Activated naive CD8-positive, alpha-beta T cell treated with anti-CD3 and anti-CD28 coated beads, Interleukin-2, amount 10 ng/mL, durations not matched to agents 7 days and 5 days (primary cell): ENCODE measurements at regions not wholly inside any gene's neighbourhood (a gene's known extent, or its start where the extent isn't known, plus 50 kb on each side); places are given as distances from the start of the nearest gene placed in this dataset.

Source experiments
- ATAC-seq: fragments of 150-1000 bp; cut with Tn5 transposase; one replicate; pipeline ENCODE4 v1.10.0; 2021; ENCODE audit warnings: low read depth, moderate library complexity
- POLR2A ChIA-PET: fragments of 350-600 bp; sonication (Branson Sonifier 250); formaldehyde crosslinking; loops from one replicate; lab custom pipeline; 2021; ENCODE audit warnings: antibody characterized with exemption; lab: Charles Lee
- DNase-seq: peaks from one replicate; pipeline ENCODE4 v3.0.0; 2021
- H3K27ac Mint-ChIP-seq: one replicate; pipeline ENCODE4 v1.8.0; 2022; ENCODE audit warnings: mild to moderate bottlenecking, mixed read lengths
- H3K27me3 Mint-ChIP-seq: one replicate; pipeline ENCODE4 v1.8.0; 2022; ENCODE audit warnings: mild to moderate bottlenecking, moderate library complexity, mixed read lengths
- H3K36me3 Mint-ChIP-seq: one replicate; pipeline ENCODE4 v1.8.0; 2021; ENCODE audit warnings: mild to moderate bottlenecking, mixed read lengths
- H3K4me1 Mint-ChIP-seq: one replicate; pipeline ENCODE4 v1.8.0; 2021; ENCODE audit warnings: mixed read lengths
- H3K4me3 Mint-ChIP-seq: one replicate; pipeline ENCODE4 v1.8.0; 2022; ENCODE audit warnings: mild to moderate bottlenecking, moderate library complexity, mixed read lengths
- H3K9me3 Mint-ChIP-seq: one replicate; pipeline ENCODE4 v1.8.0; 2021; ENCODE audit warnings: mixed read lengths

GRCh38 chr7:18341756-18342155, 153.8 kb upstream of the HDAC9 start:
- Mint-ChIP-seq H3K36me3 (no peaks in the 10 kb centered on the region), H3K9me3 (no peaks in the 10 kb centered on the region), H3K4me1 (no peaks in the 10 kb centered on the region), H3K4me3 (no peak overlapping the region), H3K27ac (no peak overlapping the region), H3K27me3 (peaks cover 3% of the 10 kb centered on the region)
- no peak for DNase-seq
- POLR2A ChIA-PET, result no interaction called here
- ATAC-seq, result no peak

- no peak for DNase-seq
- Mint-ChIP-seq H3K27me3 (peaks cover 3% of the 10 kb centered on the region), H3K27ac (no peak overlapping the region), H3K36me3 (no peaks in the 10 kb centered on the region), H3K9me3 (no peaks in the 10 kb centered on the region), H3K4me1 (no peaks in the 10 kb centered on the region), H3K4me3 (no peak overlapping the region)
- ATAC-seq, result no peak
- POLR2A ChIA-PET, result no interaction called here
These were observed 152.5 kb upstream of the HDAC9 start for GRCh38 chr7:18343047-18343446.

- peaks cover 3% of the 10 kb centered on the region for H3K27me3 Mint-ChIP-seq
- H3K27ac Mint-ChIP-seq, result no peak overlapping the region
- H3K4me3 Mint-ChIP-seq, result no peak overlapping the region
- ATAC-seq, result no peak
- no peak for DNase-seq
- POLR2A ChIA-PET, result no interaction called here
- no peaks in the 10 kb centered on the region for H3K9me3 Mint-ChIP-seq
- no peaks in the 10 kb centered on the region for H3K36me3 Mint-ChIP-seq
- no peaks in the 10 kb centered on the region for H3K4me1 Mint-ChIP-seq
These were observed 151.0 kb upstream of the HDAC9 start for GRCh38 chr7:18344536-18344935.

DNA sequence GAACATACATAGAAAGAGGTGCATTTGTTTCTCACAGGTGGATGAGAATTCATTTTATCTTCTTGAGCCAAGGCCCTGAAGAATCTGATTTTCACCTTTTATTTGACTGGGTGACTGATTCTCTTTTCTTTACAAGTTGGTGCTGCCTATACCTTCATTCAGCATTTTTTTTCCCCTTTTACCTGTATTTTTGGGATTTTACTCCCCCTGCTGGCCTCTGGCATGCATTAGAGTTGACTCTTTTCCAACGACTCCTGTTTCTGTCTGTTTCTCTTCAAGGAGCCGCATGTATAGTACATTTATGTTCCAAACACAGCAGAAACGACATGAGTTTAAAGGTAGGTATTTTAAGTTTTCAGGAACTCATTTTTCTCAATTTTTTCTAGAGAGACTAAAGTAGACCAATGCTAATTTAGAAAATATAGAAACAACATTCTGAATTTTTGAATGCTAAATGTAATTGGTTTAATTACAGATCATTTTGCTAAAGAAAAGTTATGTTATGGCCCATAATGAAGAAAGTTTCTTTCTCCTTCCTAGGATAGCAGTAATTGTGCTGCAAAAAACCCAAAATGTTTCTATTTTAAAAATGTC, 149.8 kb upstream of the HDAC9 start:
- DNase-seq (no peak), ATAC-seq (no peak)
- Mint-ChIP-seq H3K27me3 (peaks cover 3% of the 10 kb centered on the region), H3K4me1 (no peaks in the 10 kb centered on the region), H3K27ac (no peak overlapping the region), H3K4me3 (no peak overlapping the region), H3K9me3 (no peaks in the 10 kb centered on the region), H3K36me3 (no peaks in the 10 kb centered on the region)
- POLR2A ChIA-PET, result no interaction called here

DNA sequence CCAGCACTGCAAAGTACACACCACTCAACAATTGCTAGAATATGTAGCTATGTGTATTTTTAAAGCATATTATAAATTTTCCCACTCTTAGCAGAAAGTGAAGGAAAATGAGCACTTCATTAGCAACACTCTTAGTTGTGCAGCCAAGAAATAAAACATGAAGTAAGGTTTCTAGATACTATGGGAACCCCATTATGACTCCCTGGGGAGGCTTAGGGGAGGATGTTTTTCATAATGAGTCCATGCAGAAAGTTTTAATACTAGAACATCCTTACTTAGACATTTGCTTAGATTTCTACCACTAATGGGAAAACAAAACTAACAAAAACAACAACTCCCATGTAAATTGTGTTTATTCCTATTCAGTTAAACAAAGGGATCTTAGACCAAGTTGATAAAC, 148.4 kb upstream of the HDAC9 start:
- peaks cover 3% of the 10 kb centered on the region for H3K27me3 Mint-ChIP-seq
- POLR2A ChIA-PET, result no interaction called here

DNA sequence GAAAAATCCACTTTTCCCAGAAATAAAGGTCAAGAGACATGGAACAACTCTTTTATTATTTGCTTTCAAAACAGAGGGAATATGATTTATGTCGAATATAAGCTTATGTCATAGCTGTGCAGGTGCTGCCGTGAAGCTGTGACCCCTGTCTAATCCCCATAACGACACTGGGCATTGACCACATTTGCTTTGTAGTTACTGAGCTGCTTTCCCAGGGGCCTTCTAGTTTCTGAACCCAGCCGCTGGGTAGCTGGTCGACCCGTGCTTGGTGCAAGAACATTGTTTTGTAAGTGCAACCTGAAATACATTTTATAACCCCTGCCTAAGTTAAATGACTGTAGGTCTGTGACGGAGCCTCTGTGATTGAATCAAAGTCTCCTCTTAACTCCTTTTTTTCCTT, 144.9 kb upstream of the HDAC9 start:
- H3K27ac Mint-ChIP-seq, result no peak overlapping the region
- POLR2A ChIA-PET, result no interaction called here
- H3K27me3 Mint-ChIP-seq, result peaks cover 3% of the 10 kb centered on the region
- no peaks in the 10 kb centered on the region for H3K4me1 Mint-ChIP-seq
- DNase-seq, result no peak
- no peak for ATAC-seq
- H3K36me3 Mint-ChIP-seq, result no peaks in the 10 kb centered on the region
- no peaks in the 10 kb centered on the region for H3K9me3 Mint-ChIP-seq
- H3K4me3 Mint-ChIP-seq, result no peak overlapping the region

More for the DNA sequence above, 148.4 kb upstream of the HDAC9 start:
- H3K27ac Mint-ChIP-seq, result no peak overlapping the region
- no peak overlapping the region for H3K4me3 Mint-ChIP-seq
- H3K36me3 Mint-ChIP-seq, result no peaks in the 10 kb centered on the region
- ATAC-seq (no peak), DNase-seq (no peak)
- H3K9me3 Mint-ChIP-seq, result no peaks in the 10 kb centered on the region
- H3K4me1 Mint-ChIP-seq, result no peaks in the 10 kb centered on the region

DNA sequence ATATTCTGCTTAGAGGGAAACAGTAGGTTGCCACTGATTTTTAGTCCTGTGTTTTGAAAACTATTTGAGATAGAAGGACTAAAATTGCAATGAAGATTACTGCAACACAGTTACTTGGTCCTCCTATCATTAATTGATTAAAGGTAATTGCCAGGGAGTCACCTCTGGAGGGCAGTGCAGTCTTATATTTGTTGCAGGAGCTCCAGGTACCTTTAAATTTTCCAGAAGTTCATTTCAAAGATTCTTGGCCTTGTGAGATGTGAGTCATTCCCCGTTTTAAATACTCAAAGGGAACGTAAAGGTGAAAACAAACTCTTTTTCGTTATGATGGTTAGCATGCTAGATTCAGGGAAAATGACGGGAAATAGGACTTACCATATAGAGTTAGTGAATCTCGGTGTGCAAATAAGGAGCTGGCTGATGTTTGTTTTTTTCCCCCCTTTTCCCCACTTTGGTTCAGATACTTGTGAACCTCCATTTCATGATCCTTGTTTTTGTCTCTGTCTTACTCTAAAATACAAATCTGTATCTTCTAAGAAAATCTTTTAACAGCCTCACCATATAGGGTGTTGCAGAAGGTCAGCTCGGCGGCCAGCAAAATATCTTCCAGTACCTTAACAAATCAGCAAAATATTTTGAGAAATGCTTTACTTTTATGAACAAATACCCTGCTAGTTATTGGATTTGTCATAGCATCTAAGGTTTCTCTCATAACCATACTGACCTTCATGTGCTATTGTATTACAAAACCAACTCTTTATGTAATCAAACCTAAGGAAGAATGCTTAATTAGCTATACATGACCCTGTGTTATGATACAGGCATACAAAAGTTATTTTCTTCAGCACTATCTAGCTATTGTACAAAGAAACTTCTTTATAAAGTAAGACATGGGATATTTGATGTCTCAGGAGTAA, 143.0 kb upstream of the HDAC9 start:
- Mint-ChIP-seq H3K4me1 (peaks cover 1% of the 10 kb centered on the region), H3K4me3 (no peak overlapping the region), H3K9me3 (no peaks in the 10 kb centered on the region), H3K27ac (no peak overlapping the region), H3K36me3 (no peaks in the 10 kb centered on the region), H3K27me3 (peaks cover 2% of the 10 kb centered on the region)
- ATAC-seq, result no peak
- DNase-seq, result no peak
- POLR2A ChIA-PET, result no interaction called here

GRCh38 chr7:18353339-18353738, 142.2 kb upstream of the HDAC9 start:
- H3K27me3 Mint-ChIP-seq, result peaks cover 2% of the 10 kb centered on the region
- DNase-seq, result no peak

DNA sequence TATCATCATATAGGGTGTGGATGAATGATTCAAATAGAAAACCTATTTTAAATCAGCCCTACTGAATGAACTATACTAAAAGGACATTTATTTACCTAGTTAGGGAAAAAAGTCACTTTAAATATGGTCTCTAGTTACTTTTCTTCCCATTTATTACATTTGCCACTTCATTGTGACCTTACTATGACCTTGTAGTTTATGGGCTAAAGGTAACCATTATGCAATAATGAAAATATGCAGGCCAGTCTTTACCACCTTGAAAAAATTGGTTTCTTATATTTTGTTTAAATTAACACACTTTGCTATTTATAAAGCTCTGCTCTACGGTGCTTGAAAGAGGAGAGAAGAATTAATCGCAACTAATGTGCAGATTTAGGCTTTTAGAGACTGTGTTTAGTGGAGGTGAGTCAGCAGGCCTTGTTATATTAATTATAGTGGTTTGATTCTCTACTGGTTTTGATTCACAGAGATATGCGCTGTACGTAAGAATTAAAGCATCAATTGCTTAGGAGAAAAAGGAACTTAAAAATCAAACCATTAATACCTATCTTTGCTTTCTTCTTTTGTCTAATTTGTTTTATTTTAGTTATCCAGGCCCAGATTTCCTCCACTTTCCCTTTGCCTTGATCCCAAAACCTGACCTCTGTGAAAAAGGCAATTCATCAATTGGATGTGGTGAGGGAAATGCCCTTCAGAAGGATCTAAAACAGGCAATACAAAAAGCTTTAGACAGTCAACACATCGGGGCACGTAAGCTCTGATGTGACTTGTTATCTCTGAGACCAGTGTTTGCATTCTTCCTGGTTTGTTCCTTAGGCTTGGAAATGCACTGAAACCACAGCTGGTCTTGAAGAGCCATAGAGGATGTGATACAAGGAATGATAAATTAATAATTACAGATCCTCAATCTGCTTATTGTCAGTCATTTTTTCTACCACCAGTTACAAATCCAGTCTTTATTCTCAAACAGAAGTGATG, 141.2 kb upstream of the HDAC9 start:
- H3K27me3 Mint-ChIP-seq, result peaks cover 2% of the 10 kb centered on the region
- ATAC-seq, result no peak
- POLR2A ChIA-PET, result no interaction called here
- peaks cover 1% of the 10 kb centered on the region for H3K4me1 Mint-ChIP-seq
- no peaks in the 10 kb centered on the region for H3K36me3 Mint-ChIP-seq
- no peaks in the 10 kb centered on the region for H3K9me3 Mint-ChIP-seq
- no peak overlapping the region for H3K27ac Mint-ChIP-seq
- no peak overlapping the region for H3K4me3 Mint-ChIP-seq
- DNase-seq, result no peak

More at GRCh38 chr7:18353339-18353738, 142.2 kb upstream of the HDAC9 start:
- POLR2A ChIA-PET, result no interaction called here
- H3K4me3 Mint-ChIP-seq, result no peak overlapping the region
- no peaks in the 10 kb centered on the region for H3K36me3 Mint-ChIP-seq
- H3K9me3 Mint-ChIP-seq, result no peaks in the 10 kb centered on the region
- H3K27ac Mint-ChIP-seq, result no peak overlapping the region
- H3K4me1 Mint-ChIP-seq, result peaks cover 1% of the 10 kb centered on the region
- no peak for ATAC-seq

DNA sequence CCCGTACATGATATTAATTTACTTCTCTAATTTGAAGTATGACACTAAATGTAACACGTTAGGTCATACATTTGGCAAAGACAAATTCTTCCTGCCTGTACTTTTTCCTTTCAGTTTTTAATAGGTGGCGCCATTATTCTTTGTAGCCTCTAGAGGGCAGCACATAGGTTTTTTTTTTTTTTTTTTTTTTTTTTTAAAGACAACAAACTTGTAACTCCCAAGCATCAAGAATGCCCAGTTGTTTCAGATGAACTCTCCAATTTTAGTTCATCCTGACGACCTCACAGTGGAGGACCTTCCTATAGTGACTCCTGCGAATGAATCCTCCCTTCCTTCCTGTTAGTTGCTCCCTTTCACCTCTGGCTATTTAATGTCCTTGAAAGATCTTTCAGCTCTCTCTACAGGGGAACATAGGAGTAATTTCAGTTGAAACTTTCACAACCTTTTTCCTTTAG, 139.3 kb upstream of the HDAC9 start:
- no peak for ATAC-seq
- POLR2A ChIA-PET, result no interaction called here
- no peaks in the 10 kb centered on the region for H3K9me3 Mint-ChIP-seq

DNA sequence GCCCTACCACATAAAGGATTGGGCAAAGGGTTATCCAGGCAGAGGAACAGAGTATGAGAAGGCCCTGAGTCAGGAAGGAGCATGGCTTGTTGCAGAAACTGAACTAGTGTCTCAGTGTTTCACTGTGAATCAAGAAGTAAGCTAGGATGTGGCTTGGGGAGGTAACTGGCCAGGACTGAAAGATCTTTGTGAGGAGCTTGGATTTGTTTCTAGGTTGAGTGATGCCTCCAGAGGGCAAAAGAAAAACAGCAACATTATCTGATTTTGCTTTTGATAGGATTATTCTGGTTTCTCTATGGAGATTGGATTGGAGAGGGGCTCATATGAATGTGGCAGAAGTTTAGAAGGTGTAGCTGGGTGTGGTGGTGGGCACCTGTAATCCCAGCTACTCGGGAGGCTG, 137.9 kb upstream of the HDAC9 start:
- Mint-ChIP-seq H3K9me3 (no peaks in the 10 kb centered on the region), H3K27me3 (peaks cover 2% of the 10 kb centered on the region), H3K4me3 (no peak overlapping the region), H3K36me3 (no peaks in the 10 kb centered on the region), H3K4me1 (peaks cover 1% of the 10 kb centered on the region), H3K27ac (no peak overlapping the region)
- ATAC-seq (no peak), DNase-seq (no peak)
- POLR2A ChIA-PET, result no interaction called here

More for the DNA sequence above, 139.3 kb upstream of the HDAC9 start:
- Mint-ChIP-seq H3K4me3 (peak overlapping the region; percentile 46), H3K4me1 (peaks cover 1% of the 10 kb centered on the region), H3K27ac (no peak overlapping the region), H3K36me3 (no peaks in the 10 kb centered on the region), H3K27me3 (peaks cover 4% of the 10 kb centered on the region)
- DNase-seq, result no peak

GRCh38 chr7:18361756-18362155, 133.8 kb upstream of the HDAC9 start:
- POLR2A ChIA-PET, result no interaction called here
- H3K36me3 Mint-ChIP-seq, result no peaks in the 10 kb centered on the region
- no peak overlapping the region for H3K4me3 Mint-ChIP-seq
- no peaks in the 10 kb centered on the region for H3K4me1 Mint-ChIP-seq
- no peaks in the 10 kb centered on the region for H3K9me3 Mint-ChIP-seq
- H3K27me3 Mint-ChIP-seq, result peaks cover 5% of the 10 kb centered on the region
- no peak overlapping the region for H3K27ac Mint-ChIP-seq
- DNase-seq (no peak), ATAC-seq (no peak)

- POLR2A ChIA-PET, result no interaction called here
- no peaks in the 10 kb centered on the region for H3K36me3 Mint-ChIP-seq
- peaks cover 5% of the 10 kb centered on the region for H3K27me3 Mint-ChIP-seq
These were observed 131.7 kb upstream of the HDAC9 start for GRCh38 chr7:18363751-18364380.

More at GRCh38 chr7:18363751-18364380, 131.7 kb upstream of the HDAC9 start:
- no peaks in the 10 kb centered on the region for H3K9me3 Mint-ChIP-seq
- DNase-seq (no peak), ATAC-seq (no peak)
- H3K27ac Mint-ChIP-seq, result no peak overlapping the region
- H3K4me3 Mint-ChIP-seq, result no peak overlapping the region
- no peaks in the 10 kb centered on the region for H3K4me1 Mint-ChIP-seq
